Activated CD8-positive, alpha-beta memory T cell treated with anti-CD3 and anti-CD28 coated beads for 48 hours (primary cell): ENCODE measurements at regions not wholly inside any gene's neighbourhood (a gene's known extent, or its start where the extent isn't known, plus 50 kb on each side); places are given as distances from the start of the nearest gene placed in this dataset.
"Not testable (repeated sequence)": the region's sequence is repeated elsewhere in the genome, so short reads cannot be mapped to it uniquely, and the experiment has no call there.

Experiments
- DNase-seq, 3 experiments: peaks; one replicate each; pipeline ENCODE4 v3.0.0-alpha.2; 2020; ENCODE audit warnings: low read depth in 2 of 3, low spot score in 2 of 3

DNA sequence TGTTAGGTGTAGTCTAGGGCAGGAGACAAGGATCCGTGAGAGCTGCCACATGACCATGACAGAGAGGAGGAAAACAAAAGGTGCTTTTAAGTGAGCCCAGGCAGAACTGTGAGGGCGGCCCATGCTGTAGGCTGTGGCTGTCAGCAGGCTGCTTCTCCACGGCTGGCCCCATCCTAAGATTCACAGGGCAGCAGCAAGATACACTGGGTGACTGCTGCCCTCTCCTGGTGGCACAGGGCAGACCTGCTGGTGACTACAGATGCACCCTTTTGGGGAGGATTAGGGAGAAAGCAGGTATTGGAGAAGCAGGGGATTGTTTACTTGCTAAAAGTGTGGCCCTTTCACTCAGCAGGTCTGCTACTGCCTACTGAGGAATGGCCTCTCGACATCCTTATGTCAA, 112.2 kb upstream of the CCZ1B start:
- DNase-seq: not testable (repeated sequence)

DNA sequence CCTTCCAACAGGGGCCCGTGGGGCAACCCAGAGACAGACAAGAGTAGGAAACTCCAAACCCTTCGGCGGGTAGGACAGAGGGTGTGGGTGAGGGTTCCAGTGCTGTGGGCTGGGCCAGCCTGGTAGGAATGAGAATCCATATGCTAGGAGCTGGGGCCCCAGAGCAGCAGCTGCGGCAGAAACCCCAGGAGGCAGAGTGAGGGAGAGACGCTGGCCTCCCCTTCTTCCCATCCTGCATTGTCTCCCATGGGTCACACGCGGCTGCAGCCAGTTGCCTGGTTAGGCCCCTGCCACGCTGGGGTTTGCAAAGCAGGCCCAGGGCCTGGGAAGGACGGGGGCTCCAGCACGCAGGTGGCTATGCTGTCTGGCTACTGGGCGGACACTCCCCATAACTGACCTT, 113.1 kb upstream of the CCZ1B start:
- not testable (repeated sequence) for DNase-seq

DNA sequence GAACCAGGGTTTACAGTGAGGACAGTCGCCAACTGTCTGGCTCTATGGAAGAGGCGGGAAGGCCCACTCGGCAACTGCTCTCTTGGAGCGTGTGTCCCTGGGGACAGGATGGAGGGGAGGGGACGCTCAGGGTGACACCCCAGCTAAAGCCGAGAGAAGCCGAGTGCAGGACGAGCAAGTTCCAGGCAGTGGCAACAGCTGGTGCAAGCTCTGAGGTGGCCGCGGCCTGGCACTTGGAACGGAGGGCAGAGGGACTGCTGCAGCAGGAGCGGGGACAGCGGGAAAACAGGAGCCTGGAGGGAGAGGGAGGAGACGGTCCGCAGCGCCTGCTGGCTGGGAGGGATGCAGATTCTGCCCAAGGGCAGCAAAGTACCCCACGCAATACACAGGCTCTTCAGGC, 113.8 kb upstream of the CCZ1B start:
- DNase-seq: not testable (repeated sequence)

DNA sequence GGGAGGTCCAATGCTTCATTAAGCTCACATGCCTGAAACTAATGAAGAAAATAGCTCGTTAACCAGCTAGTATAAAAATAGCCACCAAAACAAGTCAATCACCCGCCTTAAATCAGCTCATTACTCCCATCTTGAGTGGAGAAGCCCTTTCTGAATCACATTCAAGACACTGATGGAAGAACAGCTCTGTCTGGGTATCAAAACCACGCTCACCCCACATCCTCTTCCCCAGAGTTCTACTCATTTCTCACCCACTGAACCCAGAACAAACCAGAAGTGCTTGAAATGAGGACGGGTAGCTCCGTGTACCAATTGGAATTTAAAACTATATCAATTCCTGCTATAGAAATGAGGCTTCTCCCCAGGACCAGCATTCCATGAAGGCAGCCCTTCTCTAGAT, 120.8 kb upstream of the CCZ1B start:
- DNase-seq: not testable (repeated sequence)

DNA sequence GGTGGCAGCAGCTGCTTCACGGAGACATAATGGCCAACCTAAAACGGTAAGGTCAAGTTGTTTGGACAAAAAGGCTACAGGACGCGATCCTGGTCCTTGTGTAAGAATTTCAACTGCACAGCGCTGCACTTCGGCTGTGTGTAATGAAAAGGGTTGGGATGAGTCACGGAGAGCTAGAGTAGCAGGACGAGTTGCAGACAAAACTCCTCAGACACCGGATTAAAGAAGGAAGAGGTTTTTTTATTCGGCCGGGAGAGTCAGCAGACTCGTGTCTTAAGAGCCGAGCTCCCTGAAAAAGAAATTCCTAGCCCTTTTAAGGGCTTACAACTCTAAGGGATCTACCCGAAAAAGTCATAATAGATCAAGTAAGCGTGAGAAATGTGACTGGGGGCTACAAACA, 124.2 kb upstream of the CCZ1B start:
- not testable (repeated sequence) for DNase-seq

DNA sequence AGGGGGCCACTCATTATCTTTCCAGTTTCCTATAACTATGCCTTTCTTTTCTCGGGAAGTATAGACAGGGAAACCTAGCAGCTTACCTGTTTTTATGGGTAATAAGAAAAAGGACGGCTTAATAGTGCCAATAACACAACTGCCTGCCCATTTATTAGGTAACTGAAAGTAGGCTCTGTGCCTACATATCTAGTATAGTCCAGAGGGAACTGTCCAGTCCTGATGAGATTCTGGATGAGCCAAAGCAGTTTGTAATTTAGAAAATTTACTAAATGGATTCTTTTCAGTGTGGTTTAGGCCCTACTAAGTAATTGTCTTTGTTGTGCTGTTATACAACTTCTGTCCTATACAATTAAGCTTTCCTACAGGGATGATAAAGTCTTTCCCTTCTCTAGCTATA, 125.5 kb upstream of the CCZ1B start:
- not testable (repeated sequence) for DNase-seq

DNA sequence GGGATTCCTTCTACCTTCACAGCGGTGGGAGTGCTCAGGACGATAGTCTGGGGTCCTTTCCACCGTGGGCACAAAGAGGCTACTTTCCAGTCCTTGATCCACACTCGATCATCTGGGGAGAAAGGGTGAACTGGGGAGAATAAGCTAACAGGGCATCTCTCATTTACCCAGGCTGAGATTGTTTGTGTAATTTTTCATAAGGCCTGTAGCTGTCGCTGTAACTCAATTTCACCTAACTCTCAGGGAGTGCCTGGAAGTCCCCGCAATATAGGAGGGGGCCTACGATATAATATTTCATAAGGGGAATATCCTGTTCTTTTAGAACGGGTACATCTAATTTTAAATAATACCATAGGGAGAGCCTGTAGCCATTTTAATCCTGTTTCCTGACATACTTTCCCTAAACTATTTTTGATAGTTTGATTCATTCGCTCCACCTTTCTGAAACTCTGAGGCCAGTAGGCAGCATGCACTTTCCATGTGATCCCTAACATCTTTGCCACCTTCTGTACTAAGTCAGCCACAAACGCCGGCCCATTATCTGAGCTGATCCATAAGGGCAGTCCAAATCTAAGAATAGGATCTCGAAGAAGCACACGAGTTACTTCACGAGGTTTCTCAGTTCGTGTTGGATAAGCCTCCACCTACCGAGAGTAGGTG, 127.2 kb upstream of the CCZ1B start:
- not testable (repeated sequence) for DNase-seq

DNA sequence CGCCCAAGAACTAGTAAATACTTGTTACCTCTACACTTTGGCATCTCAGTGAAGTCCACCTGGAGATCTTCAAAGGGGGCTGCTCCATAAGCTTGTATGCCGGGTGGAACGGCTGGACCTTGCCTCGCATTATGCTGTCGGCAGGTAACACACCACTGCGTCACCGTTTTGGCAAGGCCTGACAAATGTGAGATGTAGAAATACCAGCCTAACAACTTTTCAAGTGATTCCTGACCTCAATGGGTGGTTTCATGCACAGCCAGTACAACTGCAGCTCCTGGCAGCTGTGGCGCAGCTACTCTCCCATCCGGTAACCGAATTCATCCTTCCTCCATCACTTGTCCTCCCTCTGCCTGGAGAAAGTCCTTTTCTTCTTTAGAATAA, 127.7 kb upstream of the CCZ1B start:
- DNase-seq: not testable (repeated sequence)

DNA sequence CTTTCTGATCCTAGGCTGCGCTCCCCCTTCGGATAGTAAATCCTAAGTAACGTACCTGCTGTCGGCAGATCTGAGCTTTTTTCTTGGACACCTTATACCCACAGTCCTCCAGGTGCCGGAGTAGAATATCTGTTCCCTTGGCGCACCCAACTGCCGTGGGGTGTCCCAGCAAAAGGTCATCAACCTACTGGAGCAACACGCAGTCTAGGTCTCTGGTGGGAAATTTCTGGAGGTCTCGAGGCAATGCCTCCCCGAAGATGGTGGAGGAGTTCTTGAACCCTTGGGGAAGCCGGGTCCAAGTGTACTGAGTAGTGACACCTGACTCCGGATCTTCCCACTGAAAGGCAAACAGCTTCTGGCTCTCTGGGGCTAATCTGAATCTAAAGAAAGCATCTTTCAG, 129.3 kb upstream of the CCZ1B start:
- DNase-seq: not testable (repeated sequence)

DNA sequence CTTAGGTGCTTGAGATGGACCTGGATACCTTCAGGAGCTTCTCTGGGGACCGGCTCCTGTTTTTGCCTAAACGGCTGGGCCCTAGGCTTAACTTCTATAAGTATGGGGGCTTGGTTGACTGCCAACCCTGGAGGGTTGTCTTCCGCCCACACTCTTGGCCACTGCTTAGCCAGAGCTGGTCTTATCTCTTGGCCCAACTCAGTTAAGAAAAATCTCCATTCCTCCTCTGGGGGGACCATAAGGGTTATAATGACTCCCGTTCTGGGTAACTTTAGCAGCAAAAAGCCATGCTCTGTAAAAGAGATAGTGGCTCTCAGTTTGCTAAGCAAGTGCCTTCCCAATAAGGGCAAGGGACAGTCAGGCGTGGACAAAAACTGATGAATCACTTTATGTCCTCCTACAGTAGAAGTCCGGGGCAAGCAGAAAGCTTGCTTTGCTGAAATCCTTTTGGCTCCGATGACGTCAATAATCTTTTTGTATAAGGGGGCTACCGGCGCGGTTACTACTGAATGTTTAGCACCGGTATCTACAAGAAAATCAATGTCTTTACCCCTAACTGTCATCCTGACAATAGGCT, 130.0 kb upstream of the CCZ1B start:
- not testable (repeated sequence) for DNase-seq

DNA sequence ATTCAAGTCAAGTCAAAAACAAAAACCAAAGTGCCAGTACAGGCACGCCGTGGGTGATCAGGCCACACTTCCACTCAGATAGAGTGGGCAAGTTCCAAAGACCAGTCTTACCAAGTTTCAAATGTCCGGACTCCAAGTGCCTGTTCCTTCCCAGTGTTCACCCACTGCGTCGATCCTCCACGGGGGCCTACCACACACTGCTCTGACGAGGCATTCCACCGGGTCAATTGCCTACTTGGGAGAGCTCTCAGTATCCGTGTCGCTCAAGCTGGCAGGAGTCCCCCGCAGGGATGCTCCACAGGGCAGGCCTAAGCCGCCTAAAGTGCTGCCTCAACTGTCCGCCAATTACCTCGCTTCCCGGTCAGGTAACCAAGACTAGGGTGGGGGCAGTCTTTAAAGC, 132.3 kb upstream of the CCZ1B start:
- not testable (repeated sequence) for DNase-seq

DNA sequence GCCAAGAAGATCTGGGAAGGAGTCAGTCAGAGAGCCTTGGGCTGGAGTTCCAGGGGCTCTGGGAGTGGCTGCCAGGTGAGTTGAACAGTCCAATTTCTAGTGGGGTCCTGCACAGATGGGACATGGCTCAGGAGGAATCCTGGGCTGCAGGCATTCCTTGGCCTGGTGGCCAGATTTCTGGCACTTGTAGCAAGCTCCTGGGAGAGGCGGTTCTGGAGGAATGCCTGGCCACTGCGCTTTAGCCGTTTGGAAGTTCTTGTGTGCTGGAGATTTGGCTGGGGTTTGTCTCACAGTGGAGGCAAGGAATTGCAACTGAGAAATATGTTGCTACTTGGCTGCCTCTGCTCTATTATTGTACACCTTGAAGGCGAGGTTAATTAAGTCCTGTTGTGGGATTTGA, 133.9 kb upstream of the CCZ1B start:
- not testable (repeated sequence) for DNase-seq

DNA sequence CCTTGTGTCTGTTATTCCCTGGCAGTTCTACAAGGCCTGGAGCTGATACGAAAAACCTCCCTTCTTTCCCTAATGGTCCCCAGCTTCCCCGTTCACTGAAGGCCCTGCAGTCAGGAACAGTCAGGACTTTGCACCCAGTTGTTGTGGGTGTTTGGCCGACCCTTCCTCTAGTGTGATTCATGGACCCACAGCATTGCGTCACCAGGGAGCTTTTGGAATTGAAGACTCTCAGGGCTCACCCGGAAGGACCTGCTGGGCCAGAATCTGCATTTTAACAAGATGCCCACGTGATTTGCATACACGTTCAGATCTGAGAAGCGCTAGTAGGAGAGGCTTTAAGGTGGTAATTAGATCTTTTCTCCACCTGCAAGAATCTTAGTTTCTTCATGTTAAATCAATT, 136.8 kb upstream of the CCZ1B start:
- DNase-seq: not testable (repeated sequence)

DNA sequence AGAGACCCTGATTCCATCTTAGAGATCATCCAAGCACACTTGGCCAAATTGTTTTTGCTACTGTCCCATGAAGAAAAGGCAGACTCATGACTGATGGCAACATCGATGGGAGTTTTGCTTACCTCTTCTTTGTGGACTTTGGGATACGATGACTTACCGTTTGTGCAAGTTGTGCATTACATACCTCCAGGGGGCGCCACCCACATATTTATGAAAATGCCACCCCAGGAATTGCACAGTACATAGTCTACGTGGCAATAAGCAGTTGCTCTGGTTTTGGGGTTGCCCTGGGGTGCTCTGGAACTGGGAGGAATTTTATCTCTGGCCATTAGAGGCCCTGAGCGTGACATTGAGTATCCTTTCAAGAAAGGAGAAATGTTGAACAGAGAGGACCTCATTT, 139.0 kb upstream of the CCZ1B start:
- DNase-seq: peak in 2 of 3 experiments; percentile 22 to 51

DNA sequence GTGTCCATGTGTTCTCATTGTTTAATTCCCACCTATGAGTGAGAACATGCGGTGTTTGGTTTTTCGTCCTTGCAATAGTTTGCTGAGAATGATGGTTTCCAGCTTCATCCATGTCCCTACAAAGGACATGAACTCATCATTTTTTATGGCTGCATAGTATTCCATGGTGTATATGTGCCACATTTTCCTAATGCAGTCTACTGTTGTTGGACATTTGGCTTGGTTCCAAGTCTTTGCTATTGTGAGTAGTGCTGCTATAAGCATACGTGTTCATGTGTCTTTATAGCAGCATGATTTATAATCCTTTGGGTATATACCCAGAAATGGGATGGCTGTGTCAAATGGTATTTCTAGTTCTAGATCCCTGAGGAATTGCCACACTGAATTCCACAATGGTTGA, 144.1 kb upstream of the CCZ1B start:
- DNase-seq: not testable (repeated sequence)

DNA sequence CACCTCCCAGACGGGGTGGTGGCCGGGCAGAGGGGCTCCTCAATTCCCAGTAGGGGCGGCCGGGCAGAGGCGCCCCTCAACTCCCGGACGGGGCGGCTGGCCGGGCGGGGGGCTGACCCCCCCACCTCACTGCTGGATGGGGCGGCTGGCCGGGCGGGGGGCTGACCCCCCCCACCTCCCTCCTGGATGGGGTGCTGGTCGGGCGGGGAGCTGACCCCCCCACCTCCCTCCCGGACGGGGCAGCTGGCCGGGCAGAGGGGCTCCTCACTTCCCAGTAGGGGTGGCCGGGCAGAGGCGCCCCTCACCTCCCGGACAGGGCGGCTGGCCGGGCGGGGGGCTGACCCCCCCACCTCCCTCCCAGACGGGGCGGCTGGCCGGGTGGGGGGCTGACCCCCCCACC, 148.8 kb upstream of the CCZ1B start:
- DNase-seq: not testable (repeated sequence)

DNA sequence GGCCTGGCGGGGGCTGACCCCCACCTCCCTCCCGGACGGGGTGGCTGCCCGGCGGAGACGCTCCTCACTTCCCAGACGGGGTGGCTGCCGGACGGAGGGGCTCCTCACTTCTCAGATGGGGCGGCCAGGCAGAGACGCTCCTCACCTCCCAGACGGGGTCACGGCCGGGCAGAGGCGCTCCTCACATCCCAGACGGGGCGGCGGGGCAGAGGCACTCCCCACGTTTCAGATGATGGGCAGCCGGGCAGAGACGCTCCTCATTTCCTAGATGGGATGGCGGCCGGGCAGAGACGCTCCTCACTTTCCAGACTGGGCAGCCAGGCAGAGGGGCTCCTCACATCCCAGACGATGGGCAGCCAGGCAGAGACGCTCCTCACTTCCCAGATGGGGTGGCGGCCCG, 149.3 kb upstream of the CCZ1B start:
- not testable (repeated sequence) for DNase-seq

DNA sequence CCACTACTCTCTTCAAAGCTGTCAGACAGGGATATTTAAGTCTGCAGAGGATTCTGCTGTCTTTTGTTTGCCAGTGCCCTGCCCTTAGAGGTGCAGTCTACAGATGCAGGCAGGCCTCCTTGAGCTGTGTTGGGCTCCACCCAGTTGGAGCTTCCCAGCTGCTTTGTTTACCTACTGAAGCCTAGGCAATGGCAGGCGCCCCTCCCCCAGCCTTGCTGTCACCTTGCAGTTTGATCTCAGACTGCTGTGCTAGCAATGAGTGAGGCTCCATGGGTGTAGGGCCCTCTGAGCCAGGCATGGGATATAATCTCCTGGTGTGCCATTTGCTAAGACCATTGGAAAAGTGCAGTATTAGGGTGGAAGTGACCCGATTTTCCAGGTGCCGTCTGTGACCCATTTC, 151.3 kb upstream of the CCZ1B start:
- not testable (repeated sequence) for DNase-seq

DNA sequence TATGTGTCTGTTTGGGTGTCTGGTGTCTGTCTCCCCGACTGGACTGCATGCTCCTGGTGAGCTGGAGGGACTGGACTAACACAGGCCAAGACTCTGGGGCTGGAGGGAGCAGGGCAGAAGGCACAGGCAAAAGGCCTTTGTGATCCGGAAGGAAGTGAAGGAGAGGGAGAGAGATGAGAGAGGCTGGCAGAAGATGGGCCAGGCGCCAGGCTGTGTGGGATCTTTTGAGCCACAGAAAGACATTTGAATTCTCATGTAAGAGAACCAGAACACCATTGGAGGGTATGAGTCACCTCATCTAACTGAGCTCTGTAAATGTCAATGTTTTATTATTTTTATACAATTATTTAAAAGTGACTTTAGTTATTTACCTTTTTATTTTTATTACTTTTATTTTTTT, 152.3 kb upstream of the CCZ1B start:
- DNase-seq: not testable (repeated sequence)

DNA sequence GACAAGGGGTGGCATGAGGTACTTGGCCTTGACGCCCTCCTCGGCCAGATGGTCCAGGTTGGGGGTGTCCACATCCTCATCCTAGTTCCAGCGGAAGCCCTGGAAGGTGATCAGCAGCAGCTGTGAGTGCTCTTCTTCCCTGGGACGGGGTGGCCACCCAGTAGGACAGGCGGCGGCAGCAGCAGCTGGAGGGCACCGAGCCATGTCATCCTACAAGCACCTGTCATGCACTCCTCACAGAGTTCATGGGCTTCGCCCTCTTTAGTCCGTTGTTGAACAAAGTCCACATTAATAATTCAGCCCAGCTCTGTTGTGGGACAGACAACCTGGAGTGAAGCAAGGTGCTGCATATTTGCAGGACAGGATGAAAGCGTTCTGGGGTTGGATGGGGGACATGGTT, 153.4 kb upstream of the CCZ1B start:
- DNase-seq: not testable (repeated sequence)

DNA sequence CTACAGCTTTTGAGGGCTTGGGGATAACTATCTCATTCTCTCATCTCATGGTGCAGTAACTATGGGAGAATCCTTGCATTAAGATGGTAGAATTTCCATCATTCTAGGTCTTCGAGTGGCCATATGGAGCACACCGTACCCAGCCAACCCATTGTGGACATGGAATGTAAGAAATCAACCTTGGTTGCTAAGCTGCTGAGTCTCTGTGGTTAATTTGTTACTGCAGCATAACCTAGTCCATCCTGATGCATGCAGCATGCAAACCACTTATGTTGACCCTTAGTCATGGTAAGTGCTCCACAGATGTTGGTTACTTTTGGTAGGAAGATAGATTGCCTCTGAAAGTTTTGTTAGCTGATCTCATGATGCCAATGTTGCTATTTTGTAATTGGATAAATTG, 156.3 kb upstream of the CCZ1B start:
- DNase-seq: not testable (repeated sequence)

DNA sequence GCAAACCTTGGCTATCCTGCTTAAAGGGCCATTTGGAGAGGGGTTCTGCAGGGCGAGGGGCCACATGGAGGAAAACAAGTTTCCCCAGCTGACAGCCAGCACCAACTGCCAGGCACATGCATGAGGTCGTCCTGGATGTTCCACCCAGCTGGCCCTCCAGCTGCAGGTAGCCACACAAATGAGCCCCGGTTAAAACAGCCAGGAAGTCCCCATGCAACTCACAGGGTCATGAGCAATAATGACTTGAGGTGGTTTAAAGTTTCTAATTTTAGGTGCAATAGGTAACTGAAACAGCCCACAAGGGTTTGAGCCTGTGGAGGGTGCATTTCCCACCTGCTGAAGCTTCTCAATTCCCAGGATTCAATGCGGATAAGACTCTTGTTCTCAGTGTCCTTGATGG, 160.8 kb upstream of the CCZ1B start:
- not testable (repeated sequence) for DNase-seq

DNA sequence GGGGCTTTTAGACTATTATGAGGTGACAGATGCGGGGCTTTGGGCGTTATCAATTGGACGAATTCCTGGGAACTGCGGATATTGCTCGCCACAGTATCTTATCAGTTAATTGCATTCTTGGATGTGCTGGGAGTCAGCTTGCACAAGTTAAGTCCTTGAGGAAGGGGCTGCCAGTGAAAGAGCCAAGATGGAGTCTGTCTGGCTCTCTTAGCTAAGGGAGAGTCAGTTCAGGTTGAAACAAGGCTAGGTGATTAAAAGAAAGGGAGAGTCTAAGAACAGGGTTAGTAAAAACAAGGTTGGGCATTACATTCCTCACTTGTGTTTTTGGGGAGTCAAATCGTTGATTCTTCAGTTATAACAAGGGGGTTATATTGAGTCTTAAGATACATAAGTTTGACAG, 162.5 kb upstream of the CCZ1B start:
- not testable (repeated sequence) for DNase-seq
